ENCODE measurements at regions not wholly inside any gene's neighbourhood (a gene's known extent, or its start where the extent isn't known, plus 50 kb on each side); places are given as distances from the start of the nearest gene placed in this dataset.

DNA sequence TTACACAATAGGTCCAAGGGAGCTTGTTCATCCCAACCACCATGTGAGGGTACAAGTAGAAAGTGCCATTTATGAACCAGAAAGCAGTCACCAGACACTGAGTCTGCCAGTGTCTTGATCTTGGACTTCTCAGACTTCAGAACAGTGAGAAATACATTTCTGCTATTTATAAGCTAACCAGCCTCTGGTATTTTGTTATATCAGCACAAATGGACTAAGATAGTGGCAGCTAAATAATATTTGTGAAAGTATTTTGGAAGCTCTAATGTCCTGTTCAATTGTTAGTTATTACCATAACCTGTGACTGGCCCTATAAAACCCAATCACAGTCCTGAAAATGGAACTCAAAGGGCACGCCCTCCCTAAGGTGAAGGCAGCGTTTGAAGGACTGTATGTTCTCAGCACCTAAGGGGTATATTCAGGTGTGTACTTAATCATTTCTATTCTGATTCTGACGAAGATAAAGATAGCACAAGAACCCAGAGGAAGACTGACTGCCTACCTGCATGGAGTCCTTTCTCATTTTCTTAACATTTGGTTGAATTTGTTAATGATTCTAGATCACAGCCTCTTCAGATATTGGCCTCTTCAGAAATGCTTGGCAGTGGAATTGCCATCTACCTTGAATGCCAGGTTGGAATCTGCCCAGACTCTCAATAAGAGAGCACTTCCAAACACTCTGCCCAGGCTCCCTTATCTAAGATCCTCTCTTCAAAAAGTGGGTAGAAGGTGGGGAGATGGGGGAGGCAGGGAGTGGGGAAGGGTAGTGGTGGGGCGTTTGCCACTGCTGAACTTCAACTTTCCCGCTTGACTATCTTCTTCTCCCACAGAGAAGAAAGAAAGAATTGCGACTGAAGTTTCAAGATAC, 104.0 kb upstream of the PPP2R5A start:
- no peak overlapping the region for H3K27ac Mint-ChIP-seq
- Histone ChIP-seq H3K27me3 (ENCODE audit: control insufficient read depth, insufficient read depth, low read length) (no peaks in the 10 kb centered on the region), H3K36me3 (ENCODE audit: control insufficient read depth, insufficient read depth, low read length) (no peaks in the 10 kb centered on the region), H3K4me3 (ENCODE audit: low read length) (no peak overlapping the region), H3K27ac (ENCODE audit: low read length) (no peak overlapping the region), H3K9me3 (ENCODE audit: control insufficient read depth, insufficient read depth, low read length) (no peaks in the 10 kb centered on the region), H3K4me1 (ENCODE audit: control insufficient read depth, insufficient read depth, low read length) (peaks cover 2% of the 10 kb centered on the region)
- WGBS (ENCODE audit: insufficient coverage) = 86% methylated on average over 4 of the region's 6 CpGs
- intact Hi-C loops (cut with micrococcal nuclease) = no loop called here
- H3K4me3 Mint-ChIP-seq = no peak overlapping the region
- H3K36me3 Mint-ChIP-seq = no peaks in the 10 kb centered on the region
- H3K27me3 Mint-ChIP-seq (ENCODE audit: low read depth in 2 of 2) = no peaks in the 10 kb centered on the region
- ATAC-seq (no peak), DNase-seq (no peak)
- no peak for TF ChIP-seq CTCF (IDR thresholded peaks at IDR 0.05)
- no peaks in the 10 kb centered on the region for H3K9me3 Mint-ChIP-seq
- H3K4me1 Mint-ChIP-seq = peaks cover under 1 to 7% of the 10 kb centered on the region in 2 donors

DNA sequence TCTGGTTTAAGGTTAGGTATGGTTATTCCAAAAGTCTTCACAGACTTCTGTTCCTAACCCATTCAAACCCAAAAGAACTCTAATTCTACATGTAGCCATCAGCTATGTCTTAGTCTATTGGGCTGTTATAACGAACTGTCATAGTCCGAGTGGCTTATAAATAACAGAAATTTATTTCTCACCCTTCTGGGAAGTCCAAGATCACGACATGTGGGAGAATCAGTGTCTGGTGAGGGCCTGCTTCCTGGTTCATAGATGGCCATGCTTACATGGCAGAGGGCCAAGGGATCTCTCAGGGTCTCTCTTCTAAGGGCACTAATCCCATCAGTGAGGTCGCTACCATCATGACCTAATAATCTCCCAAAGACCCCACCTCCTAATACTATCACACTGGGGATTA, 103.0 kb upstream of the PPP2R5A start:
- no peak for DNase-seq
- no peak overlapping the region for H3K4me3 ChIP-seq (ENCODE audit: low read length)
- H3K36me3 ChIP-seq (ENCODE audit: control insufficient read depth, insufficient read depth, low read length) = no peaks in the 10 kb centered on the region
- H3K9me3 ChIP-seq (ENCODE audit: control insufficient read depth, insufficient read depth, low read length) = no peaks in the 10 kb centered on the region
- H3K4me1 ChIP-seq (ENCODE audit: control insufficient read depth, insufficient read depth, low read length) = peaks cover 7% of the 10 kb centered on the region
- no peaks in the 10 kb centered on the region for H3K27me3 Mint-ChIP-seq (ENCODE audit: low read depth in 2 of 2)
- H3K27me3 ChIP-seq (ENCODE audit: control insufficient read depth, insufficient read depth, low read length) = no peaks in the 10 kb centered on the region
- no peak for TF ChIP-seq CTCF (IDR thresholded peaks at IDR 0.05)
- H3K27ac ChIP-seq (ENCODE audit: low read length) = no peak overlapping the region
- H3K4me1 Mint-ChIP-seq = peaks cover 10 to 16% of the 10 kb centered on the region in 2 donors
- no peaks in the 10 kb centered on the region for H3K9me3 Mint-ChIP-seq
- H3K36me3 Mint-ChIP-seq = no peaks in the 10 kb centered on the region
- H3K4me3 Mint-ChIP-seq = no peak overlapping the region
- WGBS (ENCODE audit: insufficient coverage) = 86% methylated on average over 4 of the region's 4 CpGs
- no peak for ATAC-seq
- no peak overlapping the region for H3K27ac Mint-ChIP-seq
- intact Hi-C loops (cut with micrococcal nuclease) = no loop called here

DNA sequence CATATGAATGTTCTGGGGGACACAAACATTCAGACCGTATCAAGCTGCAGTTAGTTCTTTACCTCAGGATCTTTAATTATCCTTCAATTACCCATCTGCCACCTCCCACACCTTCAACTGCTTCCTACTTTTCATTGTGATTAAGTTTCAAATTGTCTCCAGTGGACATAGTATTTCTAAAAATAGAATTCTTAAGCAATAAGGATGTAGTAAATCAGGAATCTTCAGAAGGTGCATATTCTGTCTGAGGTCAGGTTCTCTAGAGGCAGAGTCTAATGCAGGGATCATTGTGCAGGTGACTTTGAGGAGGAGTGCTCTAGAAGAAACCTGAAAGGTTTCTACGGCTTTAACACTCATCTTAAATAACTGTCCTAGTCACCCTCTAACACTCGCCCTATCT, 102.6 kb upstream of the PPP2R5A start:
- Histone ChIP-seq H3K27ac (ENCODE audit: low read length) (no peak overlapping the region), H3K36me3 (ENCODE audit: control insufficient read depth, insufficient read depth, low read length) (no peaks in the 10 kb centered on the region), H3K4me3 (ENCODE audit: low read length) (no peak overlapping the region), H3K9me3 (ENCODE audit: control insufficient read depth, insufficient read depth, low read length) (no peaks in the 10 kb centered on the region), H3K4me1 (ENCODE audit: control insufficient read depth, insufficient read depth, low read length) (peaks cover 11% of the 10 kb centered on the region), H3K27me3 (ENCODE audit: control insufficient read depth, insufficient read depth, low read length) (no peaks in the 10 kb centered on the region)
- Mint-ChIP-seq H3K27ac (no peak overlapping the region), H3K4me3 (no peak overlapping the region), H3K4me1 (peaks cover 13 to 19% of the 10 kb centered on the region in 2 donors), H3K36me3 (no peaks in the 10 kb centered on the region), H3K9me3 (no peaks in the 10 kb centered on the region), H3K27me3 (ENCODE audit: low read depth in 2 of 2) (no peaks in the 10 kb centered on the region)
- no peak for DNase-seq
- no peak for ATAC-seq
- WGBS (ENCODE audit: insufficient coverage) = 92% methylated on average over 3 of the region's 3 CpGs
- intact Hi-C loops (cut with micrococcal nuclease) = no loop called here
- no peak for TF ChIP-seq CTCF (IDR thresholded peaks at IDR 0.05)
